ENCODE measurements at regions not wholly inside any gene's neighbourhood (a gene's known extent, or its start where the extent isn't known, plus 50 kb on each side); places are given as distances from the start of the nearest gene placed in this dataset.
A peak's percentile ranks its signal among the peaks of the same experiment; 100 is the strongest.
"Not testable (repeated sequence)": the region's sequence is repeated elsewhere in the genome, so short reads cannot be mapped to it uniquely, and the experiment has no call there.

GRCh38 chrX:140633105-140633504, 76.5 kb upstream of the LINC00632 start:
- DNase-seq (ENCODE audit: low read depth) = not testable (repeated sequence)

DNA sequence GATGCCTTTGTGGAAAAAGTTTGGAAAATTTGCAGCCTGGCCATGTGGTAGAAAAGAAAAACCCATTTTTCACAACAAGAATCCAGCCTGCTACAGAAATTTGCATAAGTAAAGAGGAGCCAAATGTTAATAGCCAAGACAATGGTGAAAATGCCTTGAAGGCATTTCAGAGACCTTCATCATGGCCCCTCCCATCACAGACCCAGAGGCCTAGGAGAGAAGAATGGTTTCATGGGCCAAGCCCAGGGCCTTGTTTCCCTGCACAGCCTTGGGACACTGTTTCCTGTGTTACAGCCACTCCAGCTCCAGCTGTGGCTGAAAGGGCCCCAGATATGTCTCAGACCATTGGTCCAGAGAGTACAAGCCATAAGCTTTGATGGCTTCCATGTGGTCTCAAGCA, 101.4 kb upstream of the LINC00632 start:
- no peak for DNase-seq (ENCODE audit: low read depth)

- DNase-seq (ENCODE audit: low read depth) = no peak
These were observed 97.3 kb upstream of the SOX3 start for GRCh38 chrX:140602140-140602539.

DNA sequence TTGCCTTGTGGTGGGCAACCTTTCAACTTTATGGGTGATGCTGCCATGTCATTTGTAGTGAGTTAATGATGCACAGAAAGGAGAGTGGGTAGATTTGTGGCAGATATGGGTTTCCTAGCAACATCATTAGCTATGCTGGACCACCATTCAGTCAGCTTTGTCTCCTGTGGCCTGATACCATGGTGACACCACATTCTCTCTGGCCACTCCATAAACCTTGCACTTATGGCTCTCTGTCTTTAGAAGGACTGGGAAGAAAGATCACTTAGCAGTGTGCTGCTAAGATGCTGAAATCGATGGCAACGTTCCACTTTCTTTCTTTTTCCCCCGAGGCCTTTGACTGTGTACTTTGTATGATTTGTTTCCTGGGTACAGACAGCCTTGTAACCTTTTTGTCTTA, 95.0 kb upstream of the SOX3 start:
- no peak for DNase-seq (ENCODE audit: low read depth)

- DNase-seq (ENCODE audit: low read depth) = no peak
These were observed 84.8 kb upstream of the SOX3 start for GRCh38 chrX:140589657-140590056.

DNA sequence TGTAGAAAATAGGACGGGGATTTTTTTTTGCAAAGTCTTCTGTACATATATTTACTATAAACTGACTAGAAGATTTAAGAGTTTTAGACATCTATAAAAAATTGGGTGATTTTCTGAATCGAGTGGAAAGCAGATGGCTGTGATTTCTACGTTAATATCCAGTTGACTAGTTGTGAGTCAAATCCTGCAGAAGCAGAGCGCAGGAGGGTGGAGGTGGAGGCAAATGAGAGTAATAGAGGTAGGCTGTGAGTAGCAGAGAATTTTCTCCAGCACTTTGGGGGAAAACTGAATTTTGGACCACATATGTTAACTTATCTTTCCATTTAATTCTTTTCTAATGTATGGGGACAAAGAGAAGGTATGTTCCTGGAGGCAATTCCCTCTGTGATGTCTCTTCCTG, 82.1 kb upstream of the SOX3 start:
- no peak for DNase-seq (ENCODE audit: low read depth)

GRCh38 chrX:140580478-140580877, 75.6 kb upstream of the SOX3 start:
- no peak for DNase-seq (ENCODE audit: low read depth)

GRCh38 chrX:140572724-140573123, 67.9 kb upstream of the SOX3 start:
- DNase-seq (ENCODE audit: low read depth) = peak; percentile 12

DNA sequence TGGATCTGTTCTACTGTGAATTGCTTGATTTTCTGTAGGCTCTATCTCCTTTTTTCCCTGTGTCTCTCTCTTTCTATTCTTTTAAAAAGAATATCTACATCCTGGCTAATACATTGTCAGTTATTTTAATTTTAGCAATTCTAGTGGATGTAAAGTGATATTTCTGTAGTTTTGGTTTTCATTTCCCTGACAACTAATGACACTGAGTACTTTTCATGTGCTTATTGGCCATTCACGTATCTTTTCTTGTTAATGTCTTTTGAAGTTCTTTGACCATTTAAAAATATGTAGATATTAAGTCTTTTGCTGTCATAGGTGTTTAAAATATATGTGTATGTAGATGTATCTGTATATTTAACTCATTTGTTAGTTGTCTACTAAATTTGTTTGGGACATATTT, 59.0 kb upstream of the SOX3 start:
- no peak for DNase-seq (ENCODE audit: low read depth)

Data from renal cortical epithelial cell (primary cell).